ENCODE measurements at regions not wholly inside any gene's neighbourhood (a gene's known extent, or its start where the extent isn't known, plus 50 kb on each side); places are given as distances from the start of the nearest gene placed in this dataset.

GRCh38 chr9:135247227-135247930 lies 159.9 kb downstream of the OLFM1 start:
- no peak for TF ChIP-seq CTCF (IDR thresholded peaks at IDR 0.05; ENCODE audit: low read depth, low read length)
- no peak for TF ChIP-seq MAX (IDR thresholded peaks at IDR 0.05; ENCODE audit: low read depth, low read length)

All from NB4 (cell line).